B cell (primary cell): ENCODE measurements at regions not wholly inside any gene's neighbourhood (a gene's known extent, or its start where the extent isn't known, plus 50 kb on each side); places are given as distances from the start of the nearest gene placed in this dataset.

Experiments
- ATAC-seq: fragments of 200-7000 bp; cut with Tn5 transposase; one replicate; pipeline ENCODE4 v1.10.0; 2021; ENCODE audit warnings: low read depth, mild to moderate bottlenecking, moderate number of reproducible peaks, moderate library complexity
- CTCF ChIA-PET: fragments of 350-600 bp; sonication (Branson Sonifier 250); formaldehyde crosslinking; loops from one replicate; lab custom pipeline; 2021; ENCODE audit warnings: antibody characterized with exemption, inconsistent platforms; lab: Charles Lee
- POLR2A ChIA-PET: fragments of 350-600 bp; sonication (Branson Sonifier 250); formaldehyde crosslinking; loops from one replicate; lab custom pipeline; 2021; ENCODE audit warnings: antibody characterized with exemption; lab: Charles Lee
- DNase-seq: peaks from one replicate; pipeline ENCODE4 v3.0.0; 2013
- H2AFZ ChIP-seq: 2 replicates; pipeline ENCODE4 v1.6.1; 2012; ENCODE audit warnings: mild to moderate bottlenecking, low read depth, low read length; ENCODE audit not compliant: insufficient read depth, poor library complexity, severe bottlenecking
- H3K27ac ChIP-seq, 2 donors: 1 replicate in 1 of 2; 2 replicates in 1 of 2; pipeline ENCODE4 v1.5.1; 2012 to 2013; ENCODE audit warnings: low read length in 2 of 2, mild to moderate bottlenecking in 2 of 2, moderate library complexity in 1 of 2
- H3K27me3 ChIP-seq, 4 experiments: fragments of 200-600 bp in 1 of 4; sonication (generic) in 1 of 4; replicated peaks in 1 of 4; 1 replicate in 2 of 4; 2 replicates in 2 of 4; pipeline versions ENCODE4 v1.6.1 to v1.7.0; 2013 to 2016; ENCODE audit warnings: low read length in 3 of 4, mild to moderate bottlenecking in 2 of 4, mixed read lengths in 1 of 4, moderate library complexity in 1 of 4; ENCODE audit not compliant: insufficient read depth in 4 of 4, control insufficient read depth in 3 of 4; ENCODE audit errors: control extremely low read depth in 1 of 4
- H3K36me3 ChIP-seq, 2 experiments: replicated peaks in 1 of 2; 1 replicate in 1 of 2; 2 replicates in 1 of 2; pipeline versions ENCODE4 v1.6.1 to v1.7.1; 2013; ENCODE audit warnings: low read length in 1 of 2; ENCODE audit not compliant: insufficient read depth in 2 of 2, control insufficient read depth in 1 of 2; ENCODE audit errors: control extremely low read depth in 1 of 2, extremely low read depth in 1 of 2
- H3K4me1 ChIP-seq, 2 donors: fragments of 200-600 bp in 1 of 2; sonication (generic) in 1 of 2; 1 replicate in 1 of 2; 2 replicates in 1 of 2; pipeline versions ENCODE4 v1.5.1 to v1.6.1; 2013 to 2017; ENCODE audit warnings: low read length in 2 of 2; ENCODE audit not compliant: control insufficient read depth in 2 of 2, insufficient read depth in 2 of 2
- H3K4me2 ChIP-seq: replicated peaks from 2 replicates; pipeline ENCODE3; 2012; ENCODE audit warnings: mild to moderate bottlenecking, low read depth, low read length; ENCODE audit not compliant: poor library complexity, severe bottlenecking
- H3K4me3 ChIP-seq, 5 experiments: fragments of 200-600 bp in 1 of 5; sonication (generic) in 1 of 5; 1 replicate in 3 of 5; 2 replicates in 2 of 5; pipeline versions ENCODE4 v1.5.1 to v1.7.0; 2011 to 2016; ENCODE audit warnings: low read length in 4 of 5, mild to moderate bottlenecking in 4 of 5, low read depth in 2 of 5, control low read depth in 1 of 5, moderate library complexity in 1 of 5; ENCODE audit not compliant: insufficient read depth in 1 of 5; ENCODE audit errors: control extremely low read depth in 1 of 5, extremely low read depth in 1 of 5
- H3K79me2 ChIP-seq: fragments of 200-600 bp; sonication (generic); one replicate; pipeline ENCODE4 v1.6.0; 2016; ENCODE audit warnings: low read length; ENCODE audit not compliant: control insufficient read depth, insufficient read depth
- H3K9ac ChIP-seq: fragments of 200-600 bp; sonication (generic); 2 replicates; pipeline ENCODE4 v1.6.1; 2017; ENCODE audit warnings: mild to moderate bottlenecking, low read length, moderate library complexity
- H3K9me3 ChIP-seq, 3 donors: one replicate each; pipeline versions ENCODE4 v1.6.1 to v1.7.1; 2013; ENCODE audit warnings: low read length in 2 of 3; ENCODE audit not compliant: control insufficient read depth in 2 of 3, insufficient read depth in 1 of 3; ENCODE audit errors: control extremely low read depth in 1 of 3
- H4K20me1 ChIP-seq: 2 replicates; pipeline ENCODE4 v1.6.0; 2012; ENCODE audit warnings: mild to moderate bottlenecking, low read length; ENCODE audit not compliant: insufficient read depth, control insufficient read depth, poor library complexity, severe bottlenecking
- H3K27ac Mint-ChIP-seq: one replicate; pipeline ENCODE4 v1.8.0; 2021; ENCODE audit warnings: mixed read lengths
- H3K27me3 Mint-ChIP-seq: one replicate; pipeline ENCODE4 v1.8.0; 2021; ENCODE audit warnings: mixed read lengths
- H3K4me1 Mint-ChIP-seq: one replicate; pipeline ENCODE4 v1.8.0; 2021; ENCODE audit warnings: mixed read lengths
- H3K4me3 Mint-ChIP-seq: one replicate; pipeline ENCODE4 v1.8.0; 2021; ENCODE audit warnings: mixed read lengths
- H3K9me3 Mint-ChIP-seq: one replicate; pipeline ENCODE4 v1.8.0; 2022; ENCODE audit warnings: mixed read lengths; ENCODE audit not compliant: insufficient read depth
- CTCF ChIP-seq: fragments of 200-600 bp; IDR thresholded peaks from one replicate; pipeline ENCODE4 v1.8.0; 2022; ENCODE audit warnings: antibody characterized with exemption, mild to moderate bottlenecking
- EZH2 ChIP-seq: IDR thresholded peaks from 2 replicates; pipeline ENCODE4 v1.6.1; 2012; ENCODE audit warnings: borderline replicate concordance, low read depth, mild to moderate bottlenecking, moderate library complexity, low read length; ENCODE audit not compliant: insufficient read depth, poor library complexity, severe bottlenecking
- whole genome bisulfite sequencing: methylation state at CpG from one replicate; pipeline ENCODE4 v1.1.5; 2013; ENCODE audit warnings: missing lambda C conversion rate; ENCODE audit not compliant: insufficient coverage; 5-methylcytosine and 5-hydroxymethylcytosine counted together
- intact Hi-C: fragments of 100-400 bp; cut with micrococcal nuclease; formaldehyde crosslinking; loops from one replicate; pipeline ENCODE4 v1.10.0; 2022

DNA sequence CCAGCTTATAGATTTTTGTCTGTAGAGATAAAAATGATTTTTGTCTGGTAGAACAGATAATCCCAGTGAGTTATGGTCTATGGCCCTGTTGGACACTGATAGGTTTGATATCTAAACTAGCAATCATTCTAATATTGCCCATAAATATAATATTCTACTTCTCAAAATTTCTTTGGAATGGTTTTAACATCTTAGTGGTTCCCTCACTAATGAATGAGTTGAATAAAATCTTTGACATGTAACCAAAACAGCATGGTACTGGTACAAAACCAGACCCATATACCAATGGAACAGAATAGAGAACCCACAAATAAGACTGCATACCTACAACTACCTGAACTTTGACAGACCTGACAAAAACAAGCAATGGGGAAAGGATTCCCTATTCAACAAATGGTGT is 219.7 kb downstream of the SEC61B start:
- no peak overlapping the region for H3K4me3 ChIP-seq
- H3K4me2 ChIP-seq = no peak overlapping the region
- intact Hi-C loops = no loop called here
- H4K20me1 ChIP-seq = no peaks in the 10 kb centered on the region
- ATAC-seq (no peak), DNase-seq (no peak)
- H3K27me3 ChIP-seq = peaks cover 0 to 6% (median 1%) of the 10 kb centered on the region in 4 experiments
- TF ChIP-seq EZH2 = no peak
- no peak for TF ChIP-seq CTCF
- H3K4me1 ChIP-seq = no peaks in the 10 kb centered on the region
- H3K9ac ChIP-seq = no peak overlapping the region
- H3K9me3 Mint-ChIP-seq = no peaks in the 10 kb centered on the region
- no peak overlapping the region for H3K4me3 Mint-ChIP-seq
- no peak overlapping the region for H3K27ac ChIP-seq
- ChIA-PET CTCF (no interaction called here), POLR2A (no interaction called here)
- no peak overlapping the region for H3K27ac Mint-ChIP-seq
- no peaks in the 10 kb centered on the region for H3K4me1 Mint-ChIP-seq
- no peaks in the 10 kb centered on the region for H3K36me3 ChIP-seq
- H3K9me3 ChIP-seq = no peaks in the 10 kb centered on the region
- H3K27me3 Mint-ChIP-seq = peaks cover 18% of the 10 kb centered on the region
- no peaks in the 10 kb centered on the region for H3K79me2 ChIP-seq
- H2AFZ ChIP-seq = no peak overlapping the region

DNA sequence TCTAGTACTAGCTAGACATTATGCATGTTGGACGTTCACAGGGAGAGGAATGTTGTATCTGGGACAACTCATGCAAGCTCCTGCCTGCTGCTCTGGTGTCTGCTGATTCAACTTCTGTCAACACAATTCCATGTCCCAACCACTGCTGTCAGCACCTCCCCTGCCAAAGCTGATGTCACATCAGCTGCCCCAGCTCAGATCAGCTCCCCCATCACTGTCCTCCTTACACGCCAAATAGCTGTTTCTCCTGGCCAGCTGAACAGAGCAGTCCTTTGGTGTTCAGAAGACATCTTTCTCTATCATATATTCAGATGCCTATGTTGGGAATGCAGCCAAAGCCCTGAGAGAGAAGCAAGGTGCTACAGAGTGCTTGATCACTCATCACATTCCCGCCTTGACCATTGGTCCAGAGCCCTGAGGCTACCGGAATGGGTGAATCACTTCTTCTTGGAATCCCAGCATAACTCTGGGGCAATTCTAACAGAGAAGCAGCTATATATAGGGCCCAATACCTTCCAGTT is 223.3 kb downstream of the SEC61B start:
- Histone ChIP-seq H3K9ac (no peak overlapping the region), H3K4me1 (no peaks in the 10 kb centered on the region), H4K20me1 (no peaks in the 10 kb centered on the region), H3K27me3 (peaks cover 0 to 6% (median 1%) of the 10 kb centered on the region in 4 experiments), H3K9me3 (no peaks in the 10 kb centered on the region), H3K4me2 (no peak overlapping the region), H3K79me2 (no peaks in the 10 kb centered on the region), H3K4me3 (no peak overlapping the region), H3K27ac (no peak overlapping the region), H3K36me3 (no peaks in the 10 kb centered on the region), H2AFZ (no peak overlapping the region)
- 95% methylated on average over 3 of the region's 4 CpGs for WGBS
- no peak for TF ChIP-seq EZH2
- TF ChIP-seq CTCF = no peak
- no peak overlapping the region for H3K27ac Mint-ChIP-seq
- POLR2A ChIA-PET = no interaction called here
- ATAC-seq (no peak), DNase-seq (no peak)
- no peak overlapping the region for H3K4me3 Mint-ChIP-seq
- no peaks in the 10 kb centered on the region for H3K9me3 Mint-ChIP-seq
- intact Hi-C loops = no loop called here
- peaks cover 20% of the 10 kb centered on the region for H3K27me3 Mint-ChIP-seq
- H3K4me1 Mint-ChIP-seq = no peaks in the 10 kb centered on the region
- CTCF ChIA-PET = no interaction called here
